K562 (cell line): ENCODE measurements at regions not wholly inside any gene's neighbourhood (a gene's known extent, or its start where the extent isn't known, plus 50 kb on each side); places are given as distances from the start of the nearest gene placed in this dataset.

Experiments used
- ATAC-seq: fragments of 200-7000 bp; cut with Tn5 transposase; 3 replicates; pipeline ENCODE4 v1.9.1; 2020; ENCODE audit warnings: moderate library complexity
- BruUV-seq: library from RNA; stranded (reverse); fragments of 400-500 nt; replicated peaks from 2 replicates; lab custom pipeline; 2021; lab: Mats Ljungman, UMichigan
- CTCF ChIA-PET: fragments of 300-600 bp; formaldehyde crosslinking; extraction: SDS; loops from one replicate; lab custom pipeline; 2021; ENCODE audit warnings: low intra/inter-chr PET ratio; lab: Yijun Ruan, JAX
- POLR2A ChIA-PET: fragments of 300-600, 350-650 bp; sonication (Branson Sonifier 250); formaldehyde crosslinking; extraction: SDS; loops from one replicate; lab custom pipeline; 2021; ENCODE audit warnings: antibody characterized with exemption, inconsistent platforms; lab: Yijun Ruan, JAX
- DNase-seq, 4 experiments: peaks; one replicate each; pipeline versions ENCODE4 v3.0.0 to v3.0.0-alpha.2; 2011 to 2018; ENCODE audit warnings: low spot score in 3 of 4, mixed read lengths in 3 of 4; ENCODE audit errors: extremely low read depth in 1 of 4
- FAIRE-seq: peaks from 2 replicates; lab custom pipeline; 2011; peaks lifted over from hg19 to GRCh38; lab: Jason Lieb, UNC
- H2AFZ ChIP-seq: 2 replicates; pipeline ENCODE4 v1.6.0; 2011; ENCODE audit warnings: low read depth, low read length, control low read depth, inconsistent platforms
- H3K27ac ChIP-seq: fragments of 200-600 bp; 3 replicates; pipeline ENCODE4 v1.8.0; 2011; ENCODE audit warnings: low read depth, mild to moderate bottlenecking, control low read depth, inconsistent platforms, low read length, moderate library complexity, mixed read lengths; ENCODE audit errors: extremely low read depth
- H3K27me3 ChIP-seq, 2 experiments: fragments of 300-600 bp in 1 of 2; 2 replicates in 1 of 2; 3 replicates in 1 of 2; pipeline versions ENCODE4 v1.6.0 to v1.8.0; 2011; ENCODE audit warnings: inconsistent platforms in 2 of 2, low read length in 2 of 2, mild to moderate bottlenecking in 1 of 2, mixed read lengths in 1 of 2, moderate library complexity in 1 of 2; ENCODE audit not compliant: control insufficient read depth in 2 of 2, insufficient read depth in 2 of 2
- H3K36me3 ChIP-seq: fragments of 300-600 bp; 3 replicates; pipeline ENCODE4 v1.8.0; 2011; ENCODE audit warnings: mild to moderate bottlenecking, low read length, inconsistent platforms; ENCODE audit not compliant: control insufficient read depth, insufficient read depth
- H3K4me1 ChIP-seq, 2 experiments: fragments of 200-600 bp in 1 of 2; replicated peaks in 1 of 2; 2 replicates in 1 of 2; 3 replicates in 1 of 2; pipeline versions ENCODE4 v1.5.1 to v1.8.0; 2011; ENCODE audit warnings: inconsistent platforms in 2 of 2, low read length in 2 of 2, mild to moderate bottlenecking in 1 of 2, mixed read lengths in 1 of 2, moderate library complexity in 1 of 2; ENCODE audit not compliant: control insufficient read depth in 2 of 2, insufficient read depth in 2 of 2
- H3K4me2 ChIP-seq: 2 replicates; pipeline ENCODE4 v1.6.1; 2011; ENCODE audit warnings: low read length, control low read depth, inconsistent platforms, mixed read lengths; ENCODE audit not compliant: insufficient read depth
- H3K4me3 ChIP-seq: fragments of 200-600 bp; sonication (generic), shearing (Covaris generic); 2 replicates; pipeline ENCODE4 v1.5.1; 2016; ENCODE audit warnings: control low read depth, inconsistent platforms
- H3K79me2 ChIP-seq: fragments of 200-600 bp; 3 replicates; pipeline ENCODE4 v1.8.0; 2011; ENCODE audit warnings: low read length, inconsistent platforms; ENCODE audit not compliant: control insufficient read depth, insufficient read depth
- H3K9ac ChIP-seq, 2 experiments: 2 replicates each; pipeline versions ENCODE4 v1.6.0 to v1.6.1; 2011; ENCODE audit warnings: low read depth in 2 of 2, low read length in 2 of 2, control low read depth in 1 of 2, inconsistent platforms in 1 of 2, mild to moderate bottlenecking in 1 of 2, mixed read lengths in 1 of 2; ENCODE audit not compliant: insufficient read depth in 1 of 2
- H3K9me1 ChIP-seq: one replicate; pipeline ENCODE4 v1.6.0; 2011; ENCODE audit warnings: inconsistent platforms, mild to moderate bottlenecking, low read length, moderate library complexity; ENCODE audit not compliant: control insufficient read depth, insufficient read depth
- H3K9me3 ChIP-seq: replicated peaks from 2 replicates; pipeline ENCODE4 v1.5.1; 2011; ENCODE audit warnings: low read depth, low read length, inconsistent platforms; ENCODE audit not compliant: control insufficient read depth, insufficient read depth
- H4K20me1 ChIP-seq: replicated peaks from 2 replicates; pipeline ENCODE4 v1.6.1; 2011; ENCODE audit warnings: low read length, inconsistent platforms, mixed read lengths; ENCODE audit not compliant: control insufficient read depth, insufficient read depth
- BHLHE40 ChIP-seq: IDR thresholded peaks from 2 replicates; pipeline ENCODE4 v1.6.1; 2011; ENCODE audit warnings: low read length, improper control_type of control experiment
- DMBX1 ChIP-seq: fragments of 250-450 bp; sonication (Bioruptor Pico); IDR thresholded peaks from 2 replicates; pipeline ENCODE4 v1.8.0; 2022; ENCODE audit warnings: inconsistent platforms, mild to moderate bottlenecking, moderate library complexity, borderline replicate concordance
- HEY1 ChIP-seq: fragments of 250-450 bp; sonication (Bioruptor Pico); IDR thresholded peaks from 2 replicates; pipeline ENCODE4 v1.5.0; 2020; ENCODE audit warnings: mild to moderate bottlenecking, moderate library complexity, borderline replicate concordance
- NFIC ChIP-seq: fragments of 450-650 bp; IDR thresholded peaks from 2 replicates; pipeline ENCODE4 v1.6.1; 2017; ENCODE audit warnings: mild to moderate bottlenecking, inconsistent platforms
- RBM15 ChIP-seq: fragments of 200-400 bp; formaldehyde crosslinking; IDR thresholded peaks from 2 replicates; pipeline ENCODE4 v1.6.1; 2018; ENCODE audit warnings: mild to moderate bottlenecking, low read length, moderate library complexity; ENCODE audit not compliant: insufficient read depth
- RCOR1 ChIP-seq, 2 experiments: IDR thresholded peaks; 2 replicates each; pipeline ENCODE4 v1.6.1; 2012; ENCODE audit warnings: low read depth in 2 of 2, low read length in 2 of 2, borderline replicate concordance in 1 of 2, improper control_type of control experiment in 1 of 2
- SRSF7 ChIP-seq: fragments of 200-400 bp; formaldehyde crosslinking; optimal IDR thresholded peaks from 2 replicates; pipeline ENCODE3; 2017; ENCODE audit warnings: mild to moderate bottlenecking, low read depth, low read length
- THAP7 ChIP-seq: fragments of 250-450 bp; sonication (Bioruptor Pico); IDR thresholded peaks from 2 replicates; pipeline ENCODE4 v1.5.0; 2021
- ZEB2 ChIP-seq: fragments of 450-650 bp; IDR thresholded peaks from 2 replicates; pipeline ENCODE4 v1.6.1; 2016
- ZFP36 ChIP-seq: fragments of 150-350 bp; IDR thresholded peaks from 2 replicates; pipeline ENCODE4 v1.6.1; 2018; ENCODE audit warnings: low read length, low read depth; ENCODE audit not compliant: partially characterized antibody
- ZNF184 ChIP-seq: sonication (generic); formaldehyde crosslinking; IDR thresholded peaks from 2 replicates; pipeline ENCODE4 v1.5.0; 2020; ENCODE audit warnings: missing genetic modification reagents
- ZNF274 ChIP-seq: IDR thresholded peaks from 2 replicates; pipeline ENCODE4 v1.6.1; 2011; ENCODE audit warnings: low read depth, mild to moderate bottlenecking, low read length, moderate library complexity, borderline replicate concordance
- ZNF408 ChIP-seq: fragments of 250-450 bp; sonication (Bioruptor Pico); IDR thresholded peaks from 2 replicates; pipeline ENCODE4 v1.4.0; 2020; ENCODE audit warnings: low read depth, mild to moderate bottlenecking, moderate library complexity
- WGBS: fragments of 100-300 bp; shearing (Covaris generic); methylation state at CpG from one replicate; pipeline ENCODE4 v1.1.6; 2016; ENCODE audit warnings: low coverage, mixed read lengths; ENCODE audit not compliant: insufficient coverage; ENCODE audit errors: missing lambda C conversion rate; 5-methylcytosine and 5-hydroxymethylcytosine counted together
- in situ Hi-C: fragments of 300-500 bp; cut with MboI; formaldehyde crosslinking; loops from 4 replicates; pipeline ENCODE4 v1.15.0; 2018; ENCODE audit warnings: inconsistent platforms, mixed read lengths
- intact Hi-C: fragments of 100-400 bp; cut with micrococcal nuclease; formaldehyde crosslinking; loops from 2 replicates; pipeline ENCODE4 v1.14.2; 2022
- TF ChIP-seq, protein P1 (sequence below): fragments of 150-350 bp; IDR thresholded peaks from 2 replicates; pipeline ENCODE4 v1.6.1; 2014; ENCODE audit warnings: low read depth, mild to moderate bottlenecking, low read length, borderline replicate concordance

GRCh38 chr13:79098596-79098995 is 307.5 kb downstream of the RBM26 start (continued):
- TF ChIP-seq, protein P1, sequence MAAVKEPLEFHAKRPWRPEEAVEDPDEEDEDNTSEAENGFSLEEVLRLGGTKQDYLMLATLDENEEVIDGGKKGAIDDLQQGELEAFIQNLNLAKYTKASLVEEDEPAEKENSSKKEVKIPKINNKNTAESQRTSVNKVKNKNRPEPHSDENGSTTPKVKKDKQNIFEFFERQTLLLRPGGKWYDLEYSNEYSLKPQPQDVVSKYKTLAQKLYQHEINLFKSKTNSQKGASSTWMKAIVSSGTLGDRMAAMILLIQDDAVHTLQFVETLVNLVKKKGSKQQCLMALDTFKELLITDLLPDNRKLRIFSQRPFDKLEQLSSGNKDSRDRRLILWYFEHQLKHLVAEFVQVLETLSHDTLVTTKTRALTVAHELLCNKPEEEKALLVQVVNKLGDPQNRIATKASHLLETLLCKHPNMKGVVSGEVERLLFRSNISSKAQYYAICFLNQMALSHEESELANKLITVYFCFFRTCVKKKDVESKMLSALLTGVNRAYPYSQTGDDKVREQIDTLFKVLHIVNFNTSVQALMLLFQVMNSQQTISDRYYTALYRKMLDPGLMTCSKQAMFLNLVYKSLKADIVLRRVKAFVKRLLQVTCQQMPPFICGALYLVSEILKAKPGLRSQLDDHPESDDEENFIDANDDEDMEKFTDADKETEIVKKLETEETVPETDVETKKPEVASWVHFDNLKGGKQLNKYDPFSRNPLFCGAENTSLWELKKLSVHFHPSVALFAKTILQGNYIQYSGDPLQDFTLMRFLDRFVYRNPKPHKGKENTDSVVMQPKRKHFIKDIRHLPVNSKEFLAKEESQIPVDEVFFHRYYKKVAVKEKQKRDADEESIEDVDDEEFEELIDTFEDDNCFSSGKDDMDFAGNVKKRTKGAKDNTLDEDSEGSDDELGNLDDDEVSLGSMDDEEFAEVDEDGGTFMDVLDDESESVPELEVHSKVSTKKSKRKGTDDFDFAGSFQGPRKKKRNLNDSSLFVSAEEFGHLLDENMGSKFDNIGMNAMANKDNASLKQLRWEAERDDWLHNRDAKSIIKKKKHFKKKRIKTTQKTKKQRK: no peak

DNA sequence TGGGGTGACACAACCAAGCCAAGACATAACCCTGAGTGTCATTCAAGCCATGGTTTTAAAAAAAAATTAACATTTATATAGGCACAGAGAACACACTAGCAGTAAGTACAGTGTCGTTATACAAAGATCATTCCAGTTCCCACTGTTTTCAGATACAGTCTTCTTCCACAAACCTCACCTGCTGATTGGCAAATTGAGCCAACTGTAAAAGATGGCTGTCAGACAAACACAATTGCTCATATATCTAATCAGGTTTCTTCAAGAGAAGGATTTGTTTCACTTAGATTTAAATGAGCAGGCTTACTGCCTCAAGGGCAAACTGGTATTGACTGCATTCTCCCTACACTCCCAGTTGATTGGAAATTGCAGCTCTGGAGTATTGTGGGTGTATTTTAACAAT is 308.9 kb downstream of the RBM26 start:
- Histone ChIP-seq H3K9me3 (no peaks in the 10 kb centered on the region), H3K27me3 (no peaks in the 10 kb centered on the region), H3K79me2 (no peaks in the 10 kb centered on the region), H3K4me1 (no peaks in the 10 kb centered on the region), H3K36me3 (no peaks in the 10 kb centered on the region), H3K27ac (no peak overlapping the region), H2AFZ (no peak overlapping the region), H3K9me1 (no peaks in the 10 kb centered on the region), H3K9ac (no peak overlapping the region), H3K4me3 (no peak overlapping the region), H4K20me1 (no peaks in the 10 kb centered on the region), H3K4me2 (no peak overlapping the region)
- ATAC-seq (no peak), FAIRE-seq (no peak), DNase-seq (no peak)
- ChIA-PET POLR2A (no interaction called here), CTCF (no interaction called here)
- WGBS: 0% methylated on average over 1 of the region's 1 CpG
- in situ Hi-C loops: no loop called here
- intact Hi-C loops: no loop called here
- no TSS peak for BruUV-seq
- TF ChIP-seq NFIC (no peak), SRSF7 (no peak), ZNF274 (no peak), HEY1 (CRISPR knock-in tag) (no peak), DMBX1 (CRISPR knock-in tag) (no peak), ZFP36 (no peak), ZEB2 (no peak), ZNF408 (CRISPR knock-in tag) (no peak), RBM15 (no peak), ZNF184 (CRISPR knock-in tag) (no peak), BHLHE40 (no peak), RCOR1 (IDR thresholded peaks at IDR 0.05; ENCODE audit: borderline replicate concordance in 1 of 2, low read depth in 2 of 2, low read length in 2 of 2) (no peak), THAP7 (CRISPR knock-in tag) (no peak)
